DOHH2 (cell line): ENCODE measurements at regions not wholly inside any gene's neighbourhood (a gene's known extent, or its start where the extent isn't known, plus 50 kb on each side); places are given as distances from the start of the nearest gene placed in this dataset.

Experiments
- H3F3A ChIP-seq: fragments of 200-600 bp; sonication (generic), shearing (Covaris generic); 2 replicates; pipeline ENCODE4 v1.6.0; 2016; ENCODE audit warnings: antibody characterized with exemption, mild to moderate bottlenecking; ENCODE audit not compliant: control insufficient read depth, insufficient read depth
- H3K27ac ChIP-seq: fragments of 200-600 bp; sonication (generic); 2 replicates; pipeline ENCODE4 v1.5.1; 2014; ENCODE audit warnings: low read depth, mild to moderate bottlenecking, low read length, moderate library complexity
- H3K27me3 ChIP-seq: fragments of 200-600 bp; sonication (generic); 2 replicates; pipeline ENCODE4 v1.6.1; 2014; ENCODE audit warnings: mild to moderate bottlenecking, low read length, mixed read lengths; ENCODE audit not compliant: control insufficient read depth
- H3K36me3 ChIP-seq: fragments of 200-600 bp; sonication (generic); 2 replicates; pipeline ENCODE4 v1.6.1; 2014; ENCODE audit warnings: mild to moderate bottlenecking, low read length, moderate library complexity, mixed read lengths; ENCODE audit not compliant: control insufficient read depth
- H3K4me1 ChIP-seq: fragments of 200-600 bp; sonication (generic); 2 replicates; pipeline ENCODE4 v1.6.1; 2014; ENCODE audit warnings: mild to moderate bottlenecking, low read length, mixed read lengths; ENCODE audit not compliant: control insufficient read depth
- H3K4me2 ChIP-seq: fragments of 200-600 bp; sonication (generic); 2 replicates; pipeline ENCODE4 v1.6.0; 2014; ENCODE audit warnings: mild to moderate bottlenecking, low read length, moderate library complexity
- H3K4me3 ChIP-seq: fragments of 200-600 bp; sonication (generic); 2 replicates; pipeline ENCODE4 v1.5.1; 2014; ENCODE audit warnings: mild to moderate bottlenecking, low read length, mixed read lengths
- H3K79me2 ChIP-seq: fragments of 200-600 bp; sonication (generic); 2 replicates; pipeline ENCODE4 v1.6.1; 2014; ENCODE audit warnings: mild to moderate bottlenecking, low read length, mixed read lengths; ENCODE audit not compliant: control insufficient read depth
- H3K9me2 ChIP-seq: fragments of 200-600 bp; sonication (generic); replicated peaks from 2 replicates; pipeline ENCODE4 v1.6.1; 2014; ENCODE audit warnings: mild to moderate bottlenecking, low read length, mixed read lengths; ENCODE audit not compliant: control insufficient read depth
- H3K9me3 ChIP-seq: fragments of 200-600 bp; sonication (generic); 2 replicates; pipeline ENCODE4 v1.6.1; 2014; ENCODE audit warnings: antibody characterized with exemption, low read length, mixed read lengths; ENCODE audit not compliant: control insufficient read depth, insufficient read depth
- H4K20me1 ChIP-seq: fragments of 200-600 bp; sonication (generic); 2 replicates; pipeline ENCODE4 v1.6.0; 2014; ENCODE audit warnings: low read depth, mild to moderate bottlenecking, antibody characterized with exemption, low read length, moderate library complexity; ENCODE audit not compliant: control insufficient read depth, insufficient read depth
- CTCF ChIP-seq: fragments of 200-600 bp; sonication (generic); IDR thresholded peaks from one replicate; pipeline ENCODE4 v1.5.1; 2014; ENCODE audit warnings: antibody characterized with exemption, mild to moderate bottlenecking, low read depth, low read length; ENCODE audit not compliant: poor library complexity, severe bottlenecking
- EZH2phosphoT487 ChIP-seq: fragments of 200-600 bp; sonication (generic); IDR thresholded peaks from 2 replicates; pipeline ENCODE4 v1.6.1; 2017; ENCODE audit warnings: borderline replicate concordance, mild to moderate bottlenecking, antibody characterized with exemption, low read length, moderate library complexity, mixed read lengths

DNA sequence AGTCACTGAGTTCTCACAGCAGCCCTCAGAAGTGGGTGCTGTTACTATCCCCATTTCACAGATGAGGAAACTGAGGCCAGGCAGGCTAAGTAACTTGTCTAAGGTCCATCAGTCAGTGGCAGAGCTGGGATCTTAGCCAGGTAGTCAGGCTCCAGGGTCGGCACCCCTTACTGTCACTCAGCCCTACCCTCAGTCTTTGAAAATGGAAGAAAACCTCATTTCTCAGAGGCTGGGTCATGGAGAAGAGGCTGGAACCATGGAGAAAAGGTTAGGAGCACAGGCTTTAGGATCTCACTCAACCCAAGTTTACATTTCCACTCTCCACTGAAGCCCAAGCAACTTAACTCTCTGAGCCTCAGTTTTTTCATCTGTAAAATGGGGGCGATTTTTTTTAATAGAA, 116.2 kb upstream of the SIRPG start:
- Histone ChIP-seq H3K4me3 (no peak overlapping the region), H3K9me2 (no peaks in the 10 kb centered on the region), H3K4me1 (peaks cover 11% of the 10 kb centered on the region), H3K9me3 (no peaks in the 10 kb centered on the region), H3K4me2 (no peak overlapping the region), H3F3A (no peaks in the 10 kb centered on the region), H3K79me2 (no peaks in the 10 kb centered on the region), H3K27me3 (peaks cover 9% of the 10 kb centered on the region; the same call in 1 of the 2 replicates), H4K20me1 (no peaks in the 10 kb centered on the region), H3K36me3 (no peaks in the 10 kb centered on the region), H3K27ac (no peak overlapping the region)
- no peak for TF ChIP-seq EZH2phosphoT487
- no peak for TF ChIP-seq CTCF

DNA sequence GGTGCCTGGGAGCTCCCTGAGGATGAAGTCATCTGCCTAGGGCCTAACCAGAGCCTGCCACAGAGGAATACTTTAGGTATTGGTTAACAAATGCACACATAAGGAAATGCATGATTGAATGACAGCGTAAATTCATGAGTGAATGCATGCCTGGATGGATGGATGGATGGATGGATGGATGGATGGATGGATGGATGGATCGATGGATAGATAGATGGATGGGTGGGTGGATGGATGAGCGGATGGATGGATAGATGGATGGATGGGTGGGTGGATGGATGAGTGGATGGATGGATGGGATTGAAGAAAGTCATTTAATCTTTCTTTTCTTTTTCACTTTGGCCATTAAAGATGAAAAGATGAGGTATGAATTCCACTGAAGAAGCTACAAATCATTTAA, 111.9 kb upstream of the SIRPG start:
- TF ChIP-seq EZH2phosphoT487, result no peak
- no peak for TF ChIP-seq CTCF
- Histone ChIP-seq H3K9me3 (no peaks in the 10 kb centered on the region), H3K27me3 (peaks cover 4% of the 10 kb centered on the region; the same call in 1 of the 2 replicates), H3K79me2 (no peaks in the 10 kb centered on the region), H3K9me2 (no peaks in the 10 kb centered on the region), H3F3A (no peaks in the 10 kb centered on the region), H3K4me3 (no peak overlapping the region), H4K20me1 (no peaks in the 10 kb centered on the region), H3K4me2 (no peak overlapping the region), H3K36me3 (no peaks in the 10 kb centered on the region), H3K27ac (no peak overlapping the region), H3K4me1 (no peaks in the 10 kb centered on the region)

- H3F3A ChIP-seq, result no peaks in the 10 kb centered on the region
- no peaks in the 10 kb centered on the region for H3K79me2 ChIP-seq
- no peak overlapping the region for H3K4me2 ChIP-seq
- H4K20me1 ChIP-seq, result no peaks in the 10 kb centered on the region
- no peaks in the 10 kb centered on the region for H3K4me1 ChIP-seq
- no peak overlapping the region for H3K27ac ChIP-seq
- TF ChIP-seq EZH2phosphoT487 (no peak), CTCF (no peak)
- H3K36me3 ChIP-seq, result no peaks in the 10 kb centered on the region
- H3K27me3 ChIP-seq, result peaks cover 4% of the 10 kb centered on the region; the same call in 1 of the 2 replicates
- H3K9me2 ChIP-seq, result no peaks in the 10 kb centered on the region
- no peak overlapping the region for H3K4me3 ChIP-seq
- no peaks in the 10 kb centered on the region for H3K9me3 ChIP-seq
Measured at GRCh38 chr20:1766731-1767130, 109.2 kb upstream of the SIRPG start.
